ENCODE measurements at regions not wholly inside any gene's neighbourhood (a gene's known extent, or its start where the extent isn't known, plus 50 kb on each side); places are given as distances from the start of the nearest gene placed in this dataset.

DNA sequence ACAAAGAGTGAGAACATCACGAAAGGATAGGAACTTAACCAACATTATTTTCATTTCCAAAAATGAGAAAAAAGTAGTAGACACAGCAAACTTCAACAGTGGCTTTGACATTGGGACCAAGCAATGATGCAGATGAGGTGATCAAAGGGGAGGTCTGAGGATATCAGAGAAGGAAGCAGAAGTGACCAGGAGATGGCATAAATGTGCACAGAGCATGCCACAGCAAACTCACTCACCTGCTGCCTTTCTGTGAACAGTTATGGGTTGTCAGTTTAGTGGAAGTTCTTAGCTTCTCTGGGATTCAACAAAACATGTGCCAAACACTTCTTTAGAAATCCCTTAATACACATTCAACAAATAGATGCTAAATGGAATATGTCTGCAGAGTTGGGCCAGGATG, 290.1 kb downstream of the PLPP3 start:
- Histone ChIP-seq H2BK120ac (ENCODE audit: low read depth, low read length) (no peak overlapping the region), H4K8ac (ENCODE audit: low read length) (no peak overlapping the region), H2AFZ (ENCODE audit: low read depth, low read length) (no peak overlapping the region), H3K23ac (ENCODE audit: low read length in 2 of 2) (no peak overlapping the region), H3K9ac (ENCODE audit: low read length) (no peak overlapping the region), H4K91ac (ENCODE audit: low read length) (no peak overlapping the region), H2AK5ac (ENCODE audit: low read length, severe bottlenecking) (no peak overlapping the region), H3K27me3 (ENCODE audit: control insufficient read depth in 1 of 2, insufficient read depth in 1 of 2, low read length in 2 of 2) (no peaks in the 10 kb centered on the region), H2BK12ac (ENCODE audit: low read length in 2 of 2) (no peak overlapping the region), H3K14ac (ENCODE audit: low read length in 2 of 2) (no peak overlapping the region), H2BK15ac (ENCODE audit: low read depth, poor library complexity, severe bottlenecking) (no peak overlapping the region), H3K4me3 (ENCODE audit: insufficient read depth in 1 of 2, low read depth in 1 of 2, low read length in 2 of 2) (no peak overlapping the region), H3K4ac (ENCODE audit: low read depth in 1 of 2, low read length in 2 of 2) (no peak overlapping the region), H3K4me2 (ENCODE audit: low read length, poor library complexity, severe bottlenecking) (no peak overlapping the region), H3K18ac (ENCODE audit: low read depth in 1 of 2, low read length in 2 of 2) (no peak overlapping the region), H3K27ac (ENCODE audit: low read length, poor library complexity, severe bottlenecking) (no peak overlapping the region), H3K9me3 (ENCODE audit: control insufficient read depth, low read length) (no peaks in the 10 kb centered on the region), H3K36me3 (ENCODE audit: control insufficient read depth in 1 of 2, insufficient read depth in 2 of 2, low read depth in 1 of 2, low read length in 2 of 2) (no peaks in the 10 kb centered on the region), H2BK5ac (ENCODE audit: low read depth, low read length, poor library complexity, severe bottlenecking) (no peak overlapping the region), H3K4me1 (ENCODE audit: control insufficient read depth, insufficient read depth, low read depth, low read length) (peaks cover 5% of the 10 kb centered on the region), H3K79me1 (replicated peaks; ENCODE audit: low read length, poor library complexity, severe bottlenecking) (no peaks in the 10 kb centered on the region)
- DNase-seq: no peak
- 100% methylated on average over 1 of the region's 1 CpG for WGBS

GRCh38 chr1:56287721-56288120, 291.6 kb downstream of the PLPP3 start:
- no peak overlapping the region for H3K4me2 ChIP-seq (ENCODE audit: low read length, poor library complexity, severe bottlenecking)
- no peak overlapping the region for H3K4ac ChIP-seq (ENCODE audit: low read depth in 1 of 2, low read length in 2 of 2)
- no peak overlapping the region for H2BK5ac ChIP-seq (ENCODE audit: low read depth, low read length, poor library complexity, severe bottlenecking)
- WGBS: 94% methylated on average over 5 of the region's 5 CpGs
- no peak overlapping the region for H2AFZ ChIP-seq (ENCODE audit: low read depth, low read length)
- H2BK15ac ChIP-seq (ENCODE audit: low read depth, poor library complexity, severe bottlenecking): no peak overlapping the region
- no peak overlapping the region for H3K14ac ChIP-seq (ENCODE audit: low read length in 2 of 2)
- H4K91ac ChIP-seq (ENCODE audit: low read length): no peak overlapping the region
- H2BK12ac ChIP-seq (ENCODE audit: low read length in 2 of 2): no peak overlapping the region
- no peaks in the 10 kb centered on the region for H3K9me3 ChIP-seq (ENCODE audit: control insufficient read depth, low read length)
- H2AK5ac ChIP-seq (ENCODE audit: low read length, severe bottlenecking): no peak overlapping the region
- peaks cover 5% of the 10 kb centered on the region for H3K4me1 ChIP-seq (ENCODE audit: control insufficient read depth, insufficient read depth, low read depth, low read length)
- H3K18ac ChIP-seq (ENCODE audit: low read depth in 1 of 2, low read length in 2 of 2): no peak overlapping the region
- no peak for DNase-seq
- H3K36me3 ChIP-seq (ENCODE audit: control insufficient read depth in 1 of 2, insufficient read depth in 2 of 2, low read depth in 1 of 2, low read length in 2 of 2): no peaks in the 10 kb centered on the region
- H3K79me1 ChIP-seq (replicated peaks; ENCODE audit: low read length, poor library complexity, severe bottlenecking): no peaks in the 10 kb centered on the region
- H3K23ac ChIP-seq (ENCODE audit: low read length in 2 of 2): no peak overlapping the region
- no peak overlapping the region for H2BK120ac ChIP-seq (ENCODE audit: low read depth, low read length)
- H3K27ac ChIP-seq (ENCODE audit: low read length, poor library complexity, severe bottlenecking): no peak overlapping the region
- H4K8ac ChIP-seq (ENCODE audit: low read length): no peak overlapping the region
- H3K4me3 ChIP-seq (ENCODE audit: insufficient read depth in 1 of 2, low read depth in 1 of 2, low read length in 2 of 2): no peak overlapping the region
- H3K27me3 ChIP-seq (ENCODE audit: control insufficient read depth in 1 of 2, insufficient read depth in 1 of 2, low read length in 2 of 2): no peaks in the 10 kb centered on the region
- no peak overlapping the region for H3K9ac ChIP-seq (ENCODE audit: low read length)

GRCh38 chr1:56286956-56287355, 292.4 kb downstream of the PLPP3 start:
- H3K18ac ChIP-seq (ENCODE audit: low read depth in 1 of 2, low read length in 2 of 2): no peak overlapping the region
- 89% methylated on average over 1 of the region's 1 CpG for WGBS
- no peaks in the 10 kb centered on the region for H3K36me3 ChIP-seq (ENCODE audit: control insufficient read depth in 1 of 2, insufficient read depth in 2 of 2, low read depth in 1 of 2, low read length in 2 of 2)
- no peaks in the 10 kb centered on the region for H3K9me3 ChIP-seq (ENCODE audit: control insufficient read depth, low read length)
- H2BK5ac ChIP-seq (ENCODE audit: low read depth, low read length, poor library complexity, severe bottlenecking): no peak overlapping the region
- no peak overlapping the region for H2BK12ac ChIP-seq (ENCODE audit: low read length in 2 of 2)
- no peaks in the 10 kb centered on the region for H3K27me3 ChIP-seq (ENCODE audit: control insufficient read depth in 1 of 2, insufficient read depth in 1 of 2, low read length in 2 of 2)
- DNase-seq: no peak
- no peak overlapping the region for H4K91ac ChIP-seq (ENCODE audit: low read length)
- peaks cover 5% of the 10 kb centered on the region for H3K4me1 ChIP-seq (ENCODE audit: control insufficient read depth, insufficient read depth, low read depth, low read length)
- H3K4me2 ChIP-seq (ENCODE audit: low read length, poor library complexity, severe bottlenecking): no peak overlapping the region
- no peak overlapping the region for H3K4me3 ChIP-seq (ENCODE audit: insufficient read depth in 1 of 2, low read depth in 1 of 2, low read length in 2 of 2)
- no peak overlapping the region for H4K8ac ChIP-seq (ENCODE audit: low read length)
- no peak overlapping the region for H3K9ac ChIP-seq (ENCODE audit: low read length)
- no peak overlapping the region for H3K23ac ChIP-seq (ENCODE audit: low read length in 2 of 2)
- no peak overlapping the region for H3K4ac ChIP-seq (ENCODE audit: low read depth in 1 of 2, low read length in 2 of 2)
- H3K79me1 ChIP-seq (replicated peaks; ENCODE audit: low read length, poor library complexity, severe bottlenecking): no peaks in the 10 kb centered on the region
- no peak overlapping the region for H2BK120ac ChIP-seq (ENCODE audit: low read depth, low read length)
- no peak overlapping the region for H3K27ac ChIP-seq (ENCODE audit: low read length, poor library complexity, severe bottlenecking)
- no peak overlapping the region for H2BK15ac ChIP-seq (ENCODE audit: low read depth, poor library complexity, severe bottlenecking)
- H3K14ac ChIP-seq (ENCODE audit: low read length in 2 of 2): no peak overlapping the region
- no peak overlapping the region for H2AFZ ChIP-seq (ENCODE audit: low read depth, low read length)
- no peak overlapping the region for H2AK5ac ChIP-seq (ENCODE audit: low read length, severe bottlenecking)

- Histone ChIP-seq H4K91ac (ENCODE audit: low read length) (no peak overlapping the region), H2BK12ac (ENCODE audit: low read length in 2 of 2) (no peak overlapping the region), H3K4me3 (ENCODE audit: insufficient read depth in 1 of 2, low read depth in 1 of 2, low read length in 2 of 2) (no peak overlapping the region), H3K27ac (ENCODE audit: low read length, poor library complexity, severe bottlenecking) (no peak overlapping the region), H3K14ac (ENCODE audit: low read length in 2 of 2) (no peak overlapping the region), H3K23ac (ENCODE audit: low read length in 2 of 2) (no peak overlapping the region), H2BK15ac (ENCODE audit: low read depth, poor library complexity, severe bottlenecking) (no peak overlapping the region), H3K4ac (ENCODE audit: low read depth in 1 of 2, low read length in 2 of 2) (no peak overlapping the region), H3K9me3 (ENCODE audit: control insufficient read depth, low read length) (no peaks in the 10 kb centered on the region), H4K8ac (ENCODE audit: low read length) (no peak overlapping the region), H2BK120ac (ENCODE audit: low read depth, low read length) (no peak overlapping the region), H2AFZ (ENCODE audit: low read depth, low read length) (no peak overlapping the region), H3K4me1 (ENCODE audit: control insufficient read depth, insufficient read depth, low read depth, low read length) (peaks cover 5% of the 10 kb centered on the region), H3K4me2 (ENCODE audit: low read length, poor library complexity, severe bottlenecking) (no peak overlapping the region), H2BK5ac (ENCODE audit: low read depth, low read length, poor library complexity, severe bottlenecking) (no peak overlapping the region), H3K79me1 (replicated peaks; ENCODE audit: low read length, poor library complexity, severe bottlenecking) (no peaks in the 10 kb centered on the region), H3K36me3 (ENCODE audit: control insufficient read depth in 1 of 2, insufficient read depth in 2 of 2, low read depth in 1 of 2, low read length in 2 of 2) (no peaks in the 10 kb centered on the region), H3K9ac (ENCODE audit: low read length) (no peak overlapping the region), H2AK5ac (ENCODE audit: low read length, severe bottlenecking) (no peak overlapping the region), H3K27me3 (ENCODE audit: control insufficient read depth in 1 of 2, insufficient read depth in 1 of 2, low read length in 2 of 2) (no peaks in the 10 kb centered on the region), H3K18ac (ENCODE audit: low read depth in 1 of 2, low read length in 2 of 2) (no peak overlapping the region)
- DNase-seq: no peak
Observed at GRCh38 chr1:56286506-56286905, 292.9 kb downstream of the PLPP3 start.
